Peyer's patch (tissue), 4 donors: ENCODE measurements at regions not wholly inside any gene's neighbourhood (a gene's known extent, or its start where the extent isn't known, plus 50 kb on each side); places are given as distances from the start of the nearest gene placed in this dataset.

Experiments
- POLR2A ChIP-seq, 2 donors: fragments of 450-650 bp; IDR thresholded peaks; one replicate each; pipeline ENCODE4 v1.5.1; 2017; ENCODE audit warnings: antibody characterized with exemption in 2 of 2, mild to moderate bottlenecking in 2 of 2, moderate library complexity in 2 of 2
- TF ChIP-seq, protein P1 (sequence below), 6 experiments: fragments of 450-650 bp in 4 of 6; fragments of 200-600 bp in 2 of 6; sonication (generic) in 1 of 6; IDR thresholded peaks; one replicate each; pipeline ENCODE4 v1.5.1; 2017 to 2019; ENCODE audit warnings: antibody characterized with exemption in 6 of 6, mild to moderate bottlenecking in 3 of 6, moderate library complexity in 1 of 6

DNA sequence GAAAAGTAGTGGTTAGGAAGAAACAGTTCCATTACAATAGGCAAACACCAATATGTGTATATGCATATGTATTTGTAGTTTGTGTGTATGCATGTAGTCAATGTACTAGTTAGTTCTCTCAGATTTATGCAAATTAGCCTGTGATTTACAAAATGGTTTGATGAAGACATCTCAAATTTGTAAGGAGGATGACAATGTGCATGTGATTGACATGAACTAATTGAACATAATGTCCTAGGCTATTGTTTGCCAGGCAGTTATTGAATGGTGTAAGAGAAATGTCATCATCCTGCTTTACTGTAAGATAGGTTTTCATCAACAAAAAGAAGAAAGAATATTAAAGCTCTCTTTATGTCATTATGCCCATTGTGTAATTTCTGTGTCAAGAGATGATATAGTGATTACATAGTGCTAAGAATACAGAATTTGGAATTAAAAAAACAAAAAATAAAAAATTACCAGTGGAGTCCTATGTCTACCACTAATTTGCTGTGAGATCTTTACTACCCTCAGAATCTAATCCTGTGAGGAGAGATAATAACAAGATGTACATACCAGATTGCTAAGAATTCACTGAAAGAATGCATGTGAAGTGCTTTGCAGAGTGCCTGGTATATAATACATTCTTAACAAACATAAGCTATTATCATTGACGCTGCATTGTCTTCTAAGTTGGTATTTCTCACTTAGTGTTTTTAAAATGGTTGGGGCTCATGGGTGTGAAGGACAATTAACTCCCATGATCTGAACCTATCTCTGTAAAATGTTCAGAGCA, 258.0 kb downstream of the CPS1 start:
- TF ChIP-seq, protein P1, sequence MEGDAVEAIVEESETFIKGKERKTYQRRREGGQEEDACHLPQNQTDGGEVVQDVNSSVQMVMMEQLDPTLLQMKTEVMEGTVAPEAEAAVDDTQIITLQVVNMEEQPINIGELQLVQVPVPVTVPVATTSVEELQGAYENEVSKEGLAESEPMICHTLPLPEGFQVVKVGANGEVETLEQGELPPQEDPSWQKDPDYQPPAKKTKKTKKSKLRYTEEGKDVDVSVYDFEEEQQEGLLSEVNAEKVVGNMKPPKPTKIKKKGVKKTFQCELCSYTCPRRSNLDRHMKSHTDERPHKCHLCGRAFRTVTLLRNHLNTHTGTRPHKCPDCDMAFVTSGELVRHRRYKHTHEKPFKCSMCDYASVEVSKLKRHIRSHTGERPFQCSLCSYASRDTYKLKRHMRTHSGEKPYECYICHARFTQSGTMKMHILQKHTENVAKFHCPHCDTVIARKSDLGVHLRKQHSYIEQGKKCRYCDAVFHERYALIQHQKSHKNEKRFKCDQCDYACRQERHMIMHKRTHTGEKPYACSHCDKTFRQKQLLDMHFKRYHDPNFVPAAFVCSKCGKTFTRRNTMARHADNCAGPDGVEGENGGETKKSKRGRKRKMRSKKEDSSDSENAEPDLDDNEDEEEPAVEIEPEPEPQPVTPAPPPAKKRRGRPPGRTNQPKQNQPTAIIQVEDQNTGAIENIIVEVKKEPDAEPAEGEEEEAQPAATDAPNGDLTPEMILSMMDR (IDR thresholded peaks at IDR 0.05): no peak
- TF ChIP-seq POLR2A (IDR thresholded peaks at IDR 0.05): no peak
